Subcutaneous abdominal adipose tissue (tissue), 5 donors: ENCODE measurements at regions not wholly inside any gene's neighbourhood (a gene's known extent, or its start where the extent isn't known, plus 50 kb on each side); places are given as distances from the start of the nearest gene placed in this dataset.

Experiments used
- H3K27ac ChIP-seq: one replicate; pipeline ENCODE4 v1.7.0; 2013; ENCODE audit warnings: low read depth, mild to moderate bottlenecking, inconsistent platforms, low read length, moderate library complexity
- H3K27me3 ChIP-seq, 5 donors: one replicate each; pipeline ENCODE4 v1.7.0; 2013; ENCODE audit warnings: low read length in 5 of 5, inconsistent platforms in 1 of 5; ENCODE audit not compliant: control insufficient read depth in 5 of 5, insufficient read depth in 4 of 5
- H3K36me3 ChIP-seq, 5 donors: one replicate each; pipeline ENCODE4 v1.7.0; 2013; ENCODE audit warnings: low read length in 5 of 5; ENCODE audit not compliant: control insufficient read depth in 5 of 5, insufficient read depth in 5 of 5
- H3K4me1 ChIP-seq, 5 donors: one replicate each; pipeline ENCODE4 v1.7.0; 2013; ENCODE audit warnings: low read length in 5 of 5, mild to moderate bottlenecking in 3 of 5, moderate library complexity in 1 of 5; ENCODE audit not compliant: control insufficient read depth in 5 of 5, insufficient read depth in 5 of 5
- H3K4me3 ChIP-seq, 5 donors: one replicate each; pipeline ENCODE4 v1.7.0; 2013; ENCODE audit warnings: low read length in 5 of 5, low read depth in 1 of 5
- H3K9ac ChIP-seq, 5 donors: one replicate each; pipeline ENCODE4 v1.7.0; 2013; ENCODE audit warnings: low read length in 5 of 5, mild to moderate bottlenecking in 4 of 5, moderate library complexity in 3 of 5
- H3K9me3 ChIP-seq, 5 donors: one replicate each; pipeline ENCODE4 v1.7.0; 2013; ENCODE audit warnings: low read length in 5 of 5; ENCODE audit not compliant: control insufficient read depth in 5 of 5
- donor health status: healthy.
- donor health status: healthy.
- donor health status: healthy.
- donor health status: healthy.
- donor health status: healthy.

DNA sequence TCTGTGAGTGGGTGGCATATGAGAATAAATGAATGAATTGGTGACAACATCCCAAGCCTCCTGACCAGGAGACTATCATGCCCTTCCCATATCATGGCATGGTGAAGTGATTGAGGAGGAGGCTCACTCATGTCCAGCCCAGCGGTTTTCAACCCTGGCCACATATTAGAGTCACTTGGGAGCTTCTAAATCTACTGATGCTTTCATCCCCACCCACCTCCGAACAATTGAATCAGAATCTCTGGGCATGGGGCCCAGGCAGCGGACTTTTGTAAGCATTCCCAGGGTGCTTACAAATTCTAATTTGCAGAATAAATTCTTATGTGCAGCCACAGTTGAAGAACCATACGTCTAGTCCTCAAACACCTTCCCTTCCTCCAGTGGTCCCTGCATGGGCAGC lies 81.7 kb upstream of the SEC11C start:
- no peaks in the 10 kb centered on the region for H3K27me3 ChIP-seq
- no peak overlapping the region for H3K4me3 ChIP-seq
- no peaks in the 10 kb centered on the region for H3K36me3 ChIP-seq
- H3K9ac ChIP-seq: no peak overlapping the region
- peaks cover 1 to 21% (median 13%) of the 10 kb centered on the region in 5 donors for H3K4me1 ChIP-seq
- no peak overlapping the region for H3K27ac ChIP-seq
- H3K9me3 ChIP-seq: no peaks in the 10 kb centered on the region

DNA sequence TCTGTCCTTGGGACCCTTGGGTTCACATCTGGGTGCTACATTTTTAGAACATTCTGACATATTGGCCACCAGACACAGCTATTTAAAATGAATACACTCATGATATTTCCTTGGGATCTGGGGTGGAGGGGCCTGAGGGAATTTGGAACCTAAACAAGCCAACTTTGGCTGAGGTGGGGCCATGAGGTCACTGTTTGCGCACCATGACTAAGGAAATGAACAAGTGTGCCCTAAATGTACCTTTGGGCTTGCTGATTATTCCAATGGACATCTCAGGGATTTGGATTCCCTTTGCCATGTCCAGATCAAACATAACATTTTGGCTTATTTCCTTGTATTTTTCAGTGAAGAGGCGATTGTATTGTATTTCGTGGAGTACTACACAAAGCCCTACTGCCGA lies 80.5 kb upstream of the SEC11C start:
- Histone ChIP-seq H3K4me1 (peaks cover 0 to 12% (median 7%) of the 10 kb centered on the region in 5 donors), H3K36me3 (no peaks in the 10 kb centered on the region), H3K9ac (no peak overlapping the region), H3K27ac (no peak overlapping the region), H3K4me3 (no peak overlapping the region), H3K9me3 (no peaks in the 10 kb centered on the region), H3K27me3 (no peaks in the 10 kb centered on the region)

DNA sequence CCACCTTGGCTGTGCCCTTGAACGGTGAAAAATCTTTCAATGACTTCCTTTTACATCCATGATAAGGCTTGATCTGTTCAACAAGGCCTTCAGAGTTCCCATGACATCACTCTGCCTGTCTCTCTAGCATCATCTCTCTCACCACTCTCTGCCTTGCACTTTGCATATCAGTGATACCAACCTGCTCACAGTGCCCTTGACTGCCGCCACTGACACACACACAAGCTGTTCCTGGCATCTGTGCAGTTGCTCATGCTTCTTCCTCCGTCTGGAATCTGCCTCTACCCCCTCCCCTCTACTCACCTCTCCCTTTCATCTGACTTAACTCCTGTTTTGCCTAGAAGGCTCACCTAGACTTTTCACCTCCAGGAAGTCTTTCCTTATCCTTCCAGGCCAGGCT lies 79.1 kb upstream of the SEC11C start:
- Histone ChIP-seq H3K27ac (no peak overlapping the region), H3K4me1 (peaks cover 0 to 7% (median 0%) of the 10 kb centered on the region in 5 donors), H3K9me3 (no peaks in the 10 kb centered on the region), H3K4me3 (no peak overlapping the region), H3K36me3 (no peaks in the 10 kb centered on the region), H3K27me3 (no peaks in the 10 kb centered on the region), H3K9ac (no peak overlapping the region)

DNA sequence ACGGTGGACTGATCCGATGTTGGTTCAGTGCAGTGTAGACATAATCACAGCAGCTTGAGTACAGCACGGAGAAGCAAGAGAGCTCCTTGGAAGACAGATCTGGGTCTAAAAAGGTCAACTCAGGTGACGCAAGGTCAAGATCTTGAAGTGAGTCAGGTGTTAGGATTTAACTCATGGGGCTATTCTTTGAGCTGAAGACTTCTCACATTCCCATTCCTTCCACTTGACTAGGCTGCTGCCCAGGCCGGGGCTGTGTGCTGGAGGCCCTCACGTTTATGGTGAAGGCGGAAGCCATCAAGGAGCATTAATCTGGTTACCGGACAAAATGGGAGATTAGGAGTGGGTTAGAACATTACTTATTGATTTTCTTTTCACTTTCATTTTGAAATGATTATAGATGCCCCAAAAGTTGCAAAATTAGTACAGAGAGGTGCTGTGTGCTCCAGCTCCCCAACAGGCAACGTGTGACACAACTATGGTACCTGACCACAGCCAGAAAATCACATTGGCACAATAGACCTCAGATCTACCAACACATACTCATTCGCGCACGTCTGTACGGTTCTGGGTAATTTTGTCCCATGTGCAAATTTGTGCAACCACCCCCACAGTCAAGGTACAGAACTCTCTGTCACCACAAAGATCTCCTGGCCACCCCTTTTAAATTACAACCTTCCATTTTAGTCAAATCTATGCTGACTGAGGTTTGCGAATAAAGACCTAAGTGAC lies 77.6 kb upstream of the SEC11C start:
- H3K4me3 ChIP-seq: no peak overlapping the region
- no peak overlapping the region for H3K27ac ChIP-seq

DNA sequence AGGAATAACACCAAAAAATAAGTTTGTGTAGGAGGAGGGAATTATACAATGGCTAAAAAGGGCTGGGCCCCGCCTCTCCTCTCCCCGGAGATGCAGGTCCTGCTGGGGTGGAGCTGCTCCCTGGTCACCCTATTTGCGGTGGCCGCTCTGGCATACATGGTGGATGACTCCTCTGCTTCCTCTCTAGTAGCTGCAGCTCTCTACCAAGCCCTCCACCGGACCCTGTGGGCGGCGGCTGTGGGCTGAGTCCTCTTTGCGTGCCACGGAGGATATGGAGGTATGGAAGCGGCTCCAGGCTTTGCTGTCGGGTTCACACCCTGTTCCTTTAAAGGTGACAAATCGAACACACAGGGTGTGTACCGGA lies 77.1 kb upstream of the SEC11C start:
- Histone ChIP-seq H3K27ac (no peak overlapping the region), H3K9me3 (no peaks in the 10 kb centered on the region), H3K4me1 (no peaks in the 10 kb centered on the region), H3K27me3 (no peaks in the 10 kb centered on the region), H3K36me3 (no peaks in the 10 kb centered on the region), H3K4me3 (no peak overlapping the region), H3K9ac (no peak overlapping the region)

More for the DNA sequence above, 77.6 kb upstream of the SEC11C start:
- Histone ChIP-seq H3K9ac (no peak overlapping the region), H3K9me3 (no peaks in the 10 kb centered on the region), H3K36me3 (no peaks in the 10 kb centered on the region), H3K27me3 (no peaks in the 10 kb centered on the region), H3K4me1 (peaks cover 0 to 1% (median 0%) of the 10 kb centered on the region in 5 donors)

DNA sequence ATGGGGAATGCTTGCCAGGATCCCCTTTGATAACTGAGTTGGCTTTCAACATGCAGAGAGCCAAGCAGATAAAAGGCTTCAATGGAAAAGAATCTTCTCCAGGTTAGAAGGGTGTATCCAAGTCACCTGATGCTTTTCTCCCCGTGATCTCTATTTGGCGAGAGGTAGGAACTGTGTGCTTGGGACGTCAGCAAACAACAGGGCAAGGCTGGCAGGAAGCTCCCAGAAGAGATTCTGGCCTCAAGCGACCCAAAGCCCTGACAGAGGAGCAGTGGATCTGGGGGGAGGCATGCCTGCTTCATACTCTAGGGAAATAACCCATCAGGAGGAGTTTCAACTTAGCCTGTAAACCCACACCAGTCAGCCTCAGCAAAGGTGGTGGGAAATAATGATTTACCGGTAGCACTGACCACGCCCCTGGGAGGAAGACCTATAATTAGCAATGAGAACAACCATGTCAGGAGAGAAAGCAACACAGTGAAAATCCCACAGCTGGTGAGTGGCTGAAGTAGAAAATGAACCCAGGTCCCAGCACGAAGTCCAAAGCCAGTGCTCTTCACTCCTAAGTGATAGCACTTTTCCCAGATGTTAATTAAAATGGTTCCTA lies 76.3 kb upstream of the SEC11C start:
- Histone ChIP-seq H3K4me1 (no peaks in the 10 kb centered on the region), H3K9me3 (no peaks in the 10 kb centered on the region), H3K36me3 (no peaks in the 10 kb centered on the region), H3K9ac (no peak overlapping the region), H3K4me3 (no peak overlapping the region), H3K27me3 (no peaks in the 10 kb centered on the region), H3K27ac (no peak overlapping the region)

DNA sequence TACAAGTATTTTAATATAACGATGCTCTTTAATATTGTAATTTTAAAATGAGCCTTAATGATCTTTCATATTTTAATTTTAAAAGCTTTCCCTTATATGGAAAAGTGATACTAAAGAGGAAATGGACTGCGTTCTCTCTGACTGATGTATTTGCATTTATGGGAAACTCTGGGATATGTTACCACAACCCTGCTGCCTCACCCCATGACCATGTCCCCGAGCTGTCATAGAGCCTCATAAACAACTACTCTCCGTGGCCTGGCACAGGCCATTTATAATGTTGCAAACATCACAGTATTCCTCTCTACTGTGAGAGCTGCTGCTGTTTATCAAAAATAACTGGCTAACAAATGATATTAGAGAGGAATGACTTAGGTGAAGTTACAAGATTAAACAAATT lies 75.8 kb upstream of the SEC11C start:
- H3K36me3 ChIP-seq: no peaks in the 10 kb centered on the region
- H3K27me3 ChIP-seq: no peaks in the 10 kb centered on the region
- H3K4me1 ChIP-seq: no peaks in the 10 kb centered on the region
- no peak overlapping the region for H3K4me3 ChIP-seq
- no peaks in the 10 kb centered on the region for H3K9me3 ChIP-seq
- H3K9ac ChIP-seq: no peak overlapping the region
- H3K27ac ChIP-seq: no peak overlapping the region

DNA sequence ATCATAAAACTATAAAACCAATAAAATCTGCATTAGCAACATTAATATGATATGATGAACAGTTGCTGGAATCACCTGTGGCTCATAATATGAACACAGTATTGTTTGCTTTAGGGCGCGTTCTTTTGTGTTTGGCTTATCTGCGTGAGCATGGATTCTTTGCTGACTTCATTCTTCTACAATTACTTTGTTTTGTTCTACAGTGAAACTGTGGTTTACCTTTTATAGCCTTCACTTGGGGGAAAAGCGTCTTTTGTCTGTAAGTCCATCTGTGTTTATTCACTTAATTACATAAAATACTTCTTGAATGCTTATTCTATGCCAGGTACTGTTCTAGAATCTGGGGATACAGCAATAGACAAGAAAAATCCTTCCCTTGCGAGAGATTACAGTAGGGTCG lies 74.0 kb upstream of the SEC11C start:
- Histone ChIP-seq H3K36me3 (no peaks in the 10 kb centered on the region), H3K4me3 (no peak overlapping the region), H3K9me3 (no peaks in the 10 kb centered on the region), H3K27me3 (no peaks in the 10 kb centered on the region), H3K9ac (no peak overlapping the region), H3K4me1 (peaks cover 0 to 3% (median 2%) of the 10 kb centered on the region in 5 donors), H3K27ac (no peak overlapping the region)

DNA sequence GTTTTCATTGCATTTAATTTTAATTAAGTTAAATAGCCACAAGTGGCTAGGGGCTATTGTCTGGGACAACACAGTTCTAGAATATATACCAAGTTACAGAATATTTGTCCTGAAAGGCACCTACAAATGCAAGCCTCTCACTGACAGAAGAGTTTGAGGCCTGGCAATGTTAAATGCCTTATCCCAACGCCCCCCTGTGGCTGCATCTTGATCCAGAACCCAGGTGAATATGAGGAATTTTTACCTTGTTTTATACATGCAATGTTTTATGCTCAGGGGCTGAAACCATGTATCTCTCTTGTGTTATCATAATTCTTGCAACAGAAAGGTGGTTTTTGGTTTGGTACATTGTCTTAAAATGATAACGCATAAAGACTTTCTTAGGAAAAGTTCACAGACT lies 71.8 kb upstream of the SEC11C start:
- Histone ChIP-seq H3K27me3 (no peaks in the 10 kb centered on the region), H3K4me1 (peaks cover 0 to 3% (median 2%) of the 10 kb centered on the region in 5 donors), H3K4me3 (no peak overlapping the region), H3K9me3 (no peaks in the 10 kb centered on the region), H3K9ac (no peak overlapping the region), H3K36me3 (no peaks in the 10 kb centered on the region), H3K27ac (no peak overlapping the region)

DNA sequence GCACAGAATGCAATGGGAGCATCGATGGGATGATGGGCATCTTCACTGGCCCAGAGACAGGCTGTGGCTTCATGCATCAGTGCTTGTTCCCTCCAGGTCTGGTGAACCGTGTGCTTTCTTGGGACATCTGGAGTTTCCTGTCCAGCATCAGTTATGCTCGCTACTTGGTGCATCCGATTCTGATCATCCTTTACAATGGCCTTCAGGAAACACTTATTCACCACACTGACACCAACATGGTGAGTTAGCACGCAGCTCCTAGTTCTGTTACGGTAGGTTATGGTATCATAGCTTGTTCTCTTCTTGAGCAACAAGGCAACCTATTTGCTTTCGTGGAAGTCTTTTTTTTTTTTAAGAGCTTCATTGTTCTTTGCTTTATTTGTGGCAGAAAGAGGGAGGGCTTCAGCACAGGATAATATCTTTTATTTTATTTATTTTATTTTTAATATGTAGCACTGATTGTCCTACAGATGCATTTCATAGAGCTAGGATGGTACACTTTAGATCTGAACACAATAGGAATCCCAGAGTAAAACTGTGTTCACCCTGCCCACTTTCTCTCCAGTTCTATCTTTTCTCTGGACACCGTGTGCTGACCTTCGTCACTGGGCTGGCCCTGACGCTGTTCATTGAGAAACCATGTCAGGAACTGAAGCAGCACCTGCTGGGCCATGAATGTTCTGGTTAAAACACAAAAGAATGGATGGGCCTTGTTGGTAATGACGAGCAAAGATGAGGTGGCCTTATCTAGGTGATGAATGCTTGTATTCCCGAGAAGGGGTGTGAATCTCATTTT lies 71.2 kb upstream of the SEC11C start:
- no peaks in the 10 kb centered on the region for H3K27me3 ChIP-seq
- H3K36me3 ChIP-seq: no peaks in the 10 kb centered on the region
- H3K9me3 ChIP-seq: no peaks in the 10 kb centered on the region
- peaks cover 0 to 3% (median 2%) of the 10 kb centered on the region in 5 donors for H3K4me1 ChIP-seq
- H3K9ac ChIP-seq: no peak overlapping the region
- H3K27ac ChIP-seq: no peak overlapping the region
- H3K4me3 ChIP-seq: no peak overlapping the region
